Thyroid gland (tissue), 4 donors: ENCODE measurements at regions not wholly inside any gene's neighbourhood (a gene's known extent, or its start where the extent isn't known, plus 50 kb on each side); places are given as distances from the start of the nearest gene placed in this dataset.

Source experiments
- POLR2A ChIP-seq, 2 donors: fragments of 450-650 bp; IDR thresholded peaks; one replicate each; pipeline ENCODE4 v1.6.1; 2017; ENCODE audit warnings: antibody characterized with exemption in 2 of 2, mild to moderate bottlenecking in 2 of 2, moderate library complexity in 1 of 2
- TF ChIP-seq, protein P1 (sequence below), 6 experiments: fragments of 200-600 bp in 3 of 6; fragments of 450-650 bp in 3 of 6; sonication (generic) in 3 of 6; IDR thresholded peaks; one replicate each; pipeline ENCODE4 v1.5.1; 2016 to 2019; ENCODE audit warnings: antibody characterized with exemption in 6 of 6, mild to moderate bottlenecking in 2 of 6, inconsistent platforms in 1 of 6, moderate library complexity in 1 of 6

DNA sequence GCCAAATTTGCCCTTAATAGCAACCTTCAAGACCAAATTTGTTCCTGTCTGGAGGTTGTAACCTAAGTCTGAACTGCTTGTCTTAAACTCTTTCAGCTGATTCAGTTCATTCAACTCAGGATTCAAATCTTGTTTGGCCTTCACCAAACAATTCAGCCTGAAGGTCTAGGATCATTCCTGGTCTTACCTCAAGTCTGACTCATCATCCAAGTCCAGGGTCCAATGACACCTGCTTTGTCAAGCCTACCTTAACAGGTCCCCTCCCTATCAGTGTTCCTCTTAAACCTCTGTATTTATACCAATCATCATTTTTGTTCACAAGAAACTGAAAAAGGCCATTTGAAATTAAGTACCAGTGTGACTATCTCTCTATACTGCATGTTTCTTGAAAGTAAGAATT lies 237.8 kb downstream of the PPP1R2C start:
- TF ChIP-seq, protein P1, sequence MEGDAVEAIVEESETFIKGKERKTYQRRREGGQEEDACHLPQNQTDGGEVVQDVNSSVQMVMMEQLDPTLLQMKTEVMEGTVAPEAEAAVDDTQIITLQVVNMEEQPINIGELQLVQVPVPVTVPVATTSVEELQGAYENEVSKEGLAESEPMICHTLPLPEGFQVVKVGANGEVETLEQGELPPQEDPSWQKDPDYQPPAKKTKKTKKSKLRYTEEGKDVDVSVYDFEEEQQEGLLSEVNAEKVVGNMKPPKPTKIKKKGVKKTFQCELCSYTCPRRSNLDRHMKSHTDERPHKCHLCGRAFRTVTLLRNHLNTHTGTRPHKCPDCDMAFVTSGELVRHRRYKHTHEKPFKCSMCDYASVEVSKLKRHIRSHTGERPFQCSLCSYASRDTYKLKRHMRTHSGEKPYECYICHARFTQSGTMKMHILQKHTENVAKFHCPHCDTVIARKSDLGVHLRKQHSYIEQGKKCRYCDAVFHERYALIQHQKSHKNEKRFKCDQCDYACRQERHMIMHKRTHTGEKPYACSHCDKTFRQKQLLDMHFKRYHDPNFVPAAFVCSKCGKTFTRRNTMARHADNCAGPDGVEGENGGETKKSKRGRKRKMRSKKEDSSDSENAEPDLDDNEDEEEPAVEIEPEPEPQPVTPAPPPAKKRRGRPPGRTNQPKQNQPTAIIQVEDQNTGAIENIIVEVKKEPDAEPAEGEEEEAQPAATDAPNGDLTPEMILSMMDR (IDR thresholded peaks at IDR 0.05) = no peak
- TF ChIP-seq POLR2A (IDR thresholded peaks at IDR 0.05) = no peak
